ENCODE measurements at regions not wholly inside any gene's neighbourhood (a gene's known extent, or its start where the extent isn't known, plus 50 kb on each side); places are given as distances from the start of the nearest gene placed in this dataset.

GRCh38 chr10:123535386-123535785 lies 130.8 kb upstream of the GPR26 start:
- TF ChIP-seq POLR2AphosphoS5 (IDR thresholded peaks at IDR 0.05; ENCODE audit: low read depth, low read length) (no peak), RNF2 (IDR thresholded peaks at IDR 0.05; ENCODE audit: borderline replicate concordance, low read depth, low read length, missing control alignments, poor library complexity, severe bottlenecking) (no peak), CHD1 (IDR thresholded peaks at IDR 0.05; ENCODE audit: low read depth, low read length) (no peak), E2F6 (IDR thresholded peaks at IDR 0.05) (no peak), SIRT6 (IDR thresholded peaks at IDR 0.05; ENCODE audit: low read length) (no peak), JUN (IDR thresholded peaks at IDR 0.05; ENCODE audit: low read depth, low read length) (no peak), CTCF (IDR thresholded peaks at IDR 0.05; ENCODE audit: control extremely low read depth in 1 of 3, insufficient read depth in 1 of 3, low read depth in 1 of 3, low read length in 3 of 3) (no peak)
- Histone ChIP-seq H3K9ac (replicated peaks in 1 of 4; ENCODE audit: extremely low read depth in 1 of 4, low read depth in 3 of 4, low read length in 3 of 4) (no peak overlapping the region), H4K20me1 (replicated peaks in 1 of 2; ENCODE audit: control insufficient read depth in 1 of 2, insufficient read depth in 2 of 2, low read length in 2 of 2) (no peaks in the 10 kb centered on the region), H2BK5ac (ENCODE audit: low read depth, low read length) (no peak overlapping the region; the same call in 1 of the 2 replicates), H3K4ac (replicated peaks; ENCODE audit: insufficient read length, low read depth, low read length) (no peak overlapping the region), H3K18ac (ENCODE audit: extremely low read depth, low read length) (no peak overlapping the region), H3K27ac (ENCODE audit: low read depth, low read length) (no peak overlapping the region), H3K4me3 (ENCODE audit: extremely low read depth in 1 of 4, insufficient read depth in 2 of 4, low read depth in 3 of 4, low read length in 4 of 4) (no peak overlapping the region), H3K9me3 (ENCODE audit: insufficient read depth in 2 of 2, low read depth in 1 of 2, low read length in 1 of 2) (no peaks in the 10 kb centered on the region), H2BK20ac (ENCODE audit: low read length) (0 out of 2 replicates have a peak overlapping the region, but pooled peaks have one; percentile 43), H3K79me1 (ENCODE audit: low read depth, low read length) (no peaks in the 10 kb centered on the region), H2AFZ (ENCODE audit: low read length) (no peak overlapping the region), H3K36me3 (ENCODE audit: control insufficient read depth in 2 of 4, insufficient read depth in 4 of 4, low read length in 3 of 4) (no peaks in the 10 kb centered on the region), H2AK5ac (ENCODE audit: low read depth, low read length) (no peak overlapping the region), H4K5ac (ENCODE audit: insufficient read length, low read depth, low read length) (no peak overlapping the region), H3K4me2 (ENCODE audit: insufficient read depth in 1 of 2, low read depth in 2 of 2, low read length in 2 of 2) (no peak overlapping the region), H3K23me2 (ENCODE audit: low read depth, low read length) (no peaks in the 10 kb centered on the region; the same call in 1 of the 2 replicates), H4K91ac (replicated peaks; ENCODE audit: insufficient read length, low read length) (no peak overlapping the region), H3K27me3 (replicated peaks in 1 of 4; ENCODE audit: control insufficient read depth in 3 of 4, extremely low read depth in 1 of 4, insufficient read depth in 3 of 4, low read length in 3 of 4) (no peaks in the 10 kb centered on the region), H3K23ac (ENCODE audit: insufficient read length) (no peak overlapping the region), H3K56ac (replicated peaks; ENCODE audit: insufficient read length, low read depth, low read length) (no peak overlapping the region), H2BK15ac (ENCODE audit: low read length) (no peak overlapping the region), H2BK120ac (replicated peaks; ENCODE audit: low read depth, low read length) (no peak overlapping the region), H3K14ac (ENCODE audit: insufficient read length) (no peak overlapping the region), H3K4me1 (replicated peaks in 1 of 4; ENCODE audit: control insufficient read depth in 3 of 4, insufficient read depth in 4 of 4, low read length in 3 of 4) (peaks cover 0 to 8% (median 4%) of the 10 kb centered on the region in 4 experiments; a peak in 3 of 7 replicates), H3K79me2 (ENCODE audit: control insufficient read depth in 1 of 2, insufficient read depth in 2 of 2, low read length in 2 of 2) (no peaks in the 10 kb centered on the region), H2BK12ac (ENCODE audit: low read depth, low read length) (no peak overlapping the region), H4K8ac (ENCODE audit: extremely low read depth, insufficient read depth, low read length) (no peak overlapping the region)
- ChIA-PET POLR2A (ENCODE audit: partially characterized antibody) (no interaction called here), CTCF (ENCODE audit: partially characterized antibody) (no interaction called here)
- no peak for FAIRE-seq
- WGBS, 2 experiments (ENCODE audit: extremely low coverage in 1 of 2, insufficient coverage in 1 of 2, insufficient read length in 1 of 2, insufficient replicate concordance in 2 of 2, low coverage in 1 of 2, low lambda C conversion rate in 2 of 2, missing lambda C conversion rate in 1 of 2): 89% methylated on average over 5 of the region's 5 CpGs; no CpG with 5 or more reads in 1 of the 2 experiments
- peak in 1 of 2 experiments; percentile 17 for DNase-seq (ENCODE audit: low read depth in 1 of 2, low spot score in 2 of 2)

Measured in H1 (cell line).